ENCODE measurements at regions not wholly inside any gene's neighbourhood (a gene's known extent, or its start where the extent isn't known, plus 50 kb on each side); places are given as distances from the start of the nearest gene placed in this dataset.
"Not testable (repeated sequence)": the region's sequence is repeated elsewhere in the genome, so short reads cannot be mapped to it uniquely, and the experiment has no call there.

DNA sequence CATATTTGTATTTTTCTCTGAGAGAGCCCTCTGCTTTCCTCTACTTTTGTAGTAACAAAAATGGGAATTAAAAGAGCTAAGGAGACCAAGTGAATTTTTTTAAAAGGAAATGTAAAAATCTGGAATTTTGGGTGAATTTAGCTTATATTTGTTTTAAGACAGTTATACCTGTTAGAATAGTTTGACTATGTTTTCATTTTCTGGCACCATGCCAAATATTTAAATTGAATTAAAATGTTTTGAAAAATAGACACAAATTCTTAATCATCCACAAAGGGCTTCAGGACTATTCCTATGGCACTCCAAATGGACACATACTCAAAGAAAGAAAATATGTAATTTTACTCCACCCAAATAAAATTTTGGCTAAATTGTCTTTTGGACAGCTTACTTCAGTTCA, 209.6 kb downstream of the SH3BGRL start:
- Histone ChIP-seq H3K9me3 (ENCODE audit: control insufficient read depth, low read length) (peaks cover 6% of the 10 kb centered on the region), H3K36me3 (ENCODE audit: control insufficient read depth, insufficient read depth, low read length) (no peaks in the 10 kb centered on the region), H3K4me1 (ENCODE audit: control insufficient read depth, insufficient read depth, low read length) (no peaks in the 10 kb centered on the region), H3K9ac (ENCODE audit: extremely low read depth, low read length, poor library complexity, severe bottlenecking) (no peak overlapping the region), H3K27ac (ENCODE audit: low read depth, low read length) (no peak overlapping the region), H3K27me3 (ENCODE audit: control insufficient read depth, insufficient read depth, low read length, poor library complexity, severe bottlenecking) (no peaks in the 10 kb centered on the region), H3K4me3 (ENCODE audit: low read length) (no peak overlapping the region)
- no peaks in the 10 kb centered on the region for H3K4me1 Mint-ChIP-seq
- DNase-seq, result no peak
- no peak overlapping the region for H3K27ac Mint-ChIP-seq
- H3K27me3 Mint-ChIP-seq (ENCODE audit: insufficient read depth), result no peaks in the 10 kb centered on the region
- H3K36me3 Mint-ChIP-seq (ENCODE audit: low read depth), result no peaks in the 10 kb centered on the region
- peaks cover 51% of the 10 kb centered on the region for H3K9me3 Mint-ChIP-seq
- TF ChIP-seq, protein P1, sequence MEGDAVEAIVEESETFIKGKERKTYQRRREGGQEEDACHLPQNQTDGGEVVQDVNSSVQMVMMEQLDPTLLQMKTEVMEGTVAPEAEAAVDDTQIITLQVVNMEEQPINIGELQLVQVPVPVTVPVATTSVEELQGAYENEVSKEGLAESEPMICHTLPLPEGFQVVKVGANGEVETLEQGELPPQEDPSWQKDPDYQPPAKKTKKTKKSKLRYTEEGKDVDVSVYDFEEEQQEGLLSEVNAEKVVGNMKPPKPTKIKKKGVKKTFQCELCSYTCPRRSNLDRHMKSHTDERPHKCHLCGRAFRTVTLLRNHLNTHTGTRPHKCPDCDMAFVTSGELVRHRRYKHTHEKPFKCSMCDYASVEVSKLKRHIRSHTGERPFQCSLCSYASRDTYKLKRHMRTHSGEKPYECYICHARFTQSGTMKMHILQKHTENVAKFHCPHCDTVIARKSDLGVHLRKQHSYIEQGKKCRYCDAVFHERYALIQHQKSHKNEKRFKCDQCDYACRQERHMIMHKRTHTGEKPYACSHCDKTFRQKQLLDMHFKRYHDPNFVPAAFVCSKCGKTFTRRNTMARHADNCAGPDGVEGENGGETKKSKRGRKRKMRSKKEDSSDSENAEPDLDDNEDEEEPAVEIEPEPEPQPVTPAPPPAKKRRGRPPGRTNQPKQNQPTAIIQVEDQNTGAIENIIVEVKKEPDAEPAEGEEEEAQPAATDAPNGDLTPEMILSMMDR (conservative IDR thresholded peaks at IDR 0.05), result no peak
- H3K4me3 Mint-ChIP-seq, result no peak overlapping the region

DNA sequence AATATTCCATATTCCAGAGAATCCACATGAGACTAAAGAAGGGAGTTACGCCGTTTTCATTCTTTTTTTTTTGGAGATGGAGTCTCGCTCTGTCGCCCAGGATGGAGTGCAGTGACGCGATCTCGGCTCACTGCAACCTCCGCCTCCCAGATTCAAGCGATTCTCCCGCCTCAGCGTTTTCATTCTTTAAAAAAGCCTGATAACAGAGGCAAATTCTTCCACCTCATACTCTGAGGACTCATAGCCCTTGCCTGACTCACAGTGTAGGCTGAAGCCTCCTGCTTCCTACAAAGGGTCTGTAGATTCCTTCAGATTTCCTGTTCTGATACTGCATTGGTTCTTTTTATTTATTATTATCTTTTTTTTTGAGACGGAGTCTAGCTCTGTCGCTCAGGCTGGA, 210.5 kb downstream of the SH3BGRL start:
- H3K27ac Mint-ChIP-seq, result no peak overlapping the region
- Histone ChIP-seq H3K9me3 (ENCODE audit: control insufficient read depth, low read length) (peaks cover 6% of the 10 kb centered on the region), H3K27me3 (ENCODE audit: control insufficient read depth, insufficient read depth, low read length, poor library complexity, severe bottlenecking) (no peaks in the 10 kb centered on the region), H3K9ac (ENCODE audit: extremely low read depth, low read length, poor library complexity, severe bottlenecking) (no peak overlapping the region), H3K4me3 (ENCODE audit: low read length) (no peak overlapping the region), H3K36me3 (ENCODE audit: control insufficient read depth, insufficient read depth, low read length) (no peaks in the 10 kb centered on the region), H3K27ac (ENCODE audit: low read depth, low read length) (no peak overlapping the region), H3K4me1 (ENCODE audit: control insufficient read depth, insufficient read depth, low read length) (no peaks in the 10 kb centered on the region)
- no peaks in the 10 kb centered on the region for H3K27me3 Mint-ChIP-seq (ENCODE audit: insufficient read depth)
- H3K36me3 Mint-ChIP-seq (ENCODE audit: low read depth), result no peaks in the 10 kb centered on the region
- H3K4me1 Mint-ChIP-seq, result no peaks in the 10 kb centered on the region
- no peak for DNase-seq
- no peak overlapping the region for H3K4me3 Mint-ChIP-seq
- TF ChIP-seq, protein P1 (conservative IDR thresholded peaks at IDR 0.05), result no peak
- WGBS, 2 experiments (ENCODE audit: insufficient coverage in 1 of 2, insufficient read length in 1 of 2), result 91 to 100% methylated on average over 2 to 13 of the region's 13 CpGs
- H3K9me3 Mint-ChIP-seq, result peaks cover 46% of the 10 kb centered on the region

DNA sequence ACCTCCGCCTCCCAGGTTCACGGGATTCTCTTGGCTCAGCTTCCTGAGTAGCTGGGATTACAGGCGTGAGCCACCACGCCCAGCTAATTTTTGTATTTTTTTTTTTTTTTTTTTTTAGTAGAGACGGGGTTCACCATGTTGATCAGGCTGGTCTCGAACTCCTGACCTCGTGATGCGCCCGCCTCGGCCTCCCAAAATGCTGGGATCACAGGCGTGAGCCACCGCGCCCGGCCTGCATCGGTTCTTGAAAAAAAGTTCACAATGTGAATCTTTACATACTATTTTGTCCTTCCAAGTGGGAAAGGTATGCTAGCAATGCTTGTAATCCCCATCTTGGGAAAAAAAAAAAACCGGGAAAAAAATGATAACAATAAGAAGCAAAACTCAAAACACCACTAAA, 211.0 kb downstream of the SH3BGRL start:
- not testable (repeated sequence) for H3K9ac ChIP-seq (ENCODE audit: extremely low read depth, low read length, poor library complexity, severe bottlenecking); H3K27ac ChIP-seq (ENCODE audit: low read depth, low read length); H3K36me3 ChIP-seq (ENCODE audit: control insufficient read depth, insufficient read depth, low read length); H3K27ac Mint-ChIP-seq; DNase-seq; H3K9me3 ChIP-seq (ENCODE audit: control insufficient read depth, low read length); H3K27me3 Mint-ChIP-seq (ENCODE audit: insufficient read depth); H3K36me3 Mint-ChIP-seq (ENCODE audit: low read depth); H3K4me1 Mint-ChIP-seq; H3K27me3 ChIP-seq (ENCODE audit: control insufficient read depth, insufficient read depth, low read length, poor library complexity, severe bottlenecking); H3K4me3 ChIP-seq (ENCODE audit: low read length); H3K4me3 Mint-ChIP-seq; H3K4me1 ChIP-seq (ENCODE audit: control insufficient read depth, insufficient read depth, low read length)
- 91% methylated on average over 15 of the region's 16 CpGs; no CpG with 5 or more reads in 1 of the 2 experiments for WGBS, 2 experiments (ENCODE audit: insufficient coverage in 1 of 2, insufficient read length in 1 of 2)
- peaks cover 47% of the 10 kb centered on the region for H3K9me3 Mint-ChIP-seq

DNA sequence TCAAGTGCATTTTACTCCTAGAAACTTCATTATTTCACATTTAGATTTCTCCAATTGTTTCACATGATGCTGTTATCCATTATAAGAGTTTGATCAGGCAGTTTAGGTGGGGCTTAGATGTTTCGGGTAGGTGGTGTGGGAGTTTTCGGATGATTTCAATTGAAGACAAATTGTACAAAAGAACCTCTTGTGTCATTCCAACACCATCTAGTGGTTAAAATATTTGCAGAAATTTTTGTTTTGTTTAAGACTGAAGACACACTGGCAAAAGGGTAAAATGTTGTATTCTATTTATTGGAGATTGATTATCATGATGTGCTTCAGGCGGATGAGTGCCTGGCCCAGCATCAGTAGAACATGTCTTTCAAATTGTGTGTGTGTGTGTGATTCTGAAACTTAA, 212.7 kb downstream of the SH3BGRL start:
- Histone ChIP-seq H3K9ac (ENCODE audit: extremely low read depth, low read length, poor library complexity, severe bottlenecking) (no peak overlapping the region), H3K9me3 (ENCODE audit: control insufficient read depth, low read length) (no peaks in the 10 kb centered on the region), H3K4me3 (ENCODE audit: low read length) (no peak overlapping the region), H3K4me1 (ENCODE audit: control insufficient read depth, insufficient read depth, low read length) (no peaks in the 10 kb centered on the region), H3K27ac (ENCODE audit: low read depth, low read length) (no peak overlapping the region), H3K27me3 (ENCODE audit: control insufficient read depth, insufficient read depth, low read length, poor library complexity, severe bottlenecking) (no peaks in the 10 kb centered on the region), H3K36me3 (ENCODE audit: control insufficient read depth, insufficient read depth, low read length) (no peaks in the 10 kb centered on the region)
- no peaks in the 10 kb centered on the region for H3K4me1 Mint-ChIP-seq
- TF ChIP-seq, protein P1 (conservative IDR thresholded peaks at IDR 0.05), result no peak
- H3K4me3 Mint-ChIP-seq, result no peak overlapping the region
- no peak for DNase-seq
- 93% methylated on average over 3 of the region's 3 CpGs; no CpG with 5 or more reads in 1 of the 2 experiments for WGBS, 2 experiments (ENCODE audit: insufficient coverage in 1 of 2, insufficient read length in 1 of 2)
- no peaks in the 10 kb centered on the region for H3K27me3 Mint-ChIP-seq (ENCODE audit: insufficient read depth)
- H3K27ac Mint-ChIP-seq, result no peak overlapping the region
- H3K36me3 Mint-ChIP-seq (ENCODE audit: low read depth), result no peaks in the 10 kb centered on the region
- peaks cover 55% of the 10 kb centered on the region for H3K9me3 Mint-ChIP-seq

All from endodermal cell (in vitro differentiated cells).